ENCODE measurements at regions not wholly inside any gene's neighbourhood (a gene's known extent, or its start where the extent isn't known, plus 50 kb on each side); places are given as distances from the start of the nearest gene placed in this dataset.
"Not testable (repeated sequence)": the region's sequence is repeated elsewhere in the genome, so short reads cannot be mapped to it uniquely, and the experiment has no call there.

- Mint-ChIP-seq H3K36me3 (ENCODE audit: low read depth) (no peaks in the 10 kb centered on the region), H3K27me3 (ENCODE audit: low read depth) (no peaks in the 10 kb centered on the region), H3K9me3 (no peaks in the 10 kb centered on the region), H3K4me1 (ENCODE audit: low read depth) (no peaks in the 10 kb centered on the region), H3K27ac (no peak overlapping the region), H3K4me3 (no peak overlapping the region)
- no peak for DNase-seq (ENCODE audit: low spot score)
Observed at GRCh38 chr7:13262929-13263530, 575.6 kb downstream of the ARL4A start.

DNA sequence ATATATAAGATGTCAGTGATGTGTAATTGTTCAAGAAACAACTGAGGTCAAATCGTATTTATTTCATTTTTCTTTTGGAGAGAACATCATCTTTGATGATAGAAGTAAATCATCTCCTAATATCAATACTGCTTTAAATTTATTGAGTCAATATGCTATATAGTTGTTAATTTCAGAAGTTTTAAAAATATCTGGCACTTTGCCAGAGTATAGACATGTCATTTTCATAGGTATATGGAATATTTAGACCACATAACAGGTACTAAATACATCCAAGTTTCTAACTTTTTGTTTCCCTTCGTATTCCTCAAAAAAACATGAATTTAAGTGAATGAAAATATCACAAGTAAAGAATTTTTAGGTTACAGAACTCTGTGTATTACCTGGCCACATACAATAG lies 577.8 kb downstream of the ARL4A start:
- Mint-ChIP-seq H3K4me3 (no peak overlapping the region), H3K27ac (no peak overlapping the region), H3K27me3 (ENCODE audit: low read depth) (no peaks in the 10 kb centered on the region), H3K4me1 (ENCODE audit: low read depth) (no peaks in the 10 kb centered on the region), H3K9me3 (no peaks in the 10 kb centered on the region), H3K36me3 (ENCODE audit: low read depth) (no peaks in the 10 kb centered on the region)
- DNase-seq (ENCODE audit: low spot score) = no peak

DNA sequence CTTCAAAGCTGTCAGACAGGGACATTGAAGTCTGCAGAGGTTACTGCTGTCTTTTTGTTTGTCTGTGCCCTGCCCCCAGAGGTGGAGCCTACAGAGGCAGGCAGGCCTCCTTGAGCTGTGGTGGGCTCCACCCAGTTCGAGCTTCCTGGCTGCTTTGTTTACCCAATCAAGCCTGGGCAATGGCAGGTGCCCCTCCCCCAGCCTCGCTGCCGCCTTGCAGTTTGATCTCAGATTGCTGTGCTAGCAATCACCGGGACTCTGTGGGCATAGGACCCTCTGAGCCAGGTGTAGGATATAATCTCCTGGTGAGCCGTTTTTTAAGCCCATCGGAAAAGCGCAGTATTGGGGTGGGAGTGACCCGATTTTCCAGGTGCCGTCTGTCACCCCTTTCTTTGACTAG lies 586.8 kb downstream of the ARL4A start:
- not testable (repeated sequence) for H3K4me3 Mint-ChIP-seq; H3K36me3 Mint-ChIP-seq (ENCODE audit: low read depth); H3K4me1 Mint-ChIP-seq (ENCODE audit: low read depth); H3K9me3 Mint-ChIP-seq; H3K27ac Mint-ChIP-seq; H3K27me3 Mint-ChIP-seq (ENCODE audit: low read depth); DNase-seq (ENCODE audit: low spot score)

DNA sequence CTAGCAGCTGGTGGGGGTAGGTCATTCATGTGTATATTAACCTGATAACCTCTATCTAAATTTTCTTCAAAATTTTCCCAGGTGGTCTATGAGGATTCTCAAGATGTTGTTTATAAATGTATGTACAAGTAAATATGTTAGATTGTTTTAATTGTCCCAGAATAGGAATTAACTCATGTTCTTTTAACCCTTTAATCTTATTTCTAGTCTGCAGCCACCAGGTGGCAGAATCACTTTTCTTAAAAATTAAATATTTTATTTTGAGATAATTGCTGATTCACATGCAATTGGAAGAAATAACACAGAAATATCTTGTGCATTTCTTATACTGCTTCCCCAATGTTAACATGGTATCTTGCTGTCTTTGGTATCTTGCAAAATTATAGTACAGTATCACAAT lies 589.5 kb downstream of the ARL4A start:
- Mint-ChIP-seq H3K4me1 (ENCODE audit: low read depth) (no peaks in the 10 kb centered on the region), H3K27ac (no peak overlapping the region), H3K36me3 (ENCODE audit: low read depth) (no peaks in the 10 kb centered on the region), H3K9me3 (no peaks in the 10 kb centered on the region), H3K27me3 (ENCODE audit: low read depth) (no peaks in the 10 kb centered on the region), H3K4me3 (no peak overlapping the region)
- no peak for DNase-seq (ENCODE audit: low spot score)

- H3K4me3 Mint-ChIP-seq = no peak overlapping the region
Observed at GRCh38 chr7:13278020-13278419, 590.6 kb downstream of the ARL4A start.

DNA sequence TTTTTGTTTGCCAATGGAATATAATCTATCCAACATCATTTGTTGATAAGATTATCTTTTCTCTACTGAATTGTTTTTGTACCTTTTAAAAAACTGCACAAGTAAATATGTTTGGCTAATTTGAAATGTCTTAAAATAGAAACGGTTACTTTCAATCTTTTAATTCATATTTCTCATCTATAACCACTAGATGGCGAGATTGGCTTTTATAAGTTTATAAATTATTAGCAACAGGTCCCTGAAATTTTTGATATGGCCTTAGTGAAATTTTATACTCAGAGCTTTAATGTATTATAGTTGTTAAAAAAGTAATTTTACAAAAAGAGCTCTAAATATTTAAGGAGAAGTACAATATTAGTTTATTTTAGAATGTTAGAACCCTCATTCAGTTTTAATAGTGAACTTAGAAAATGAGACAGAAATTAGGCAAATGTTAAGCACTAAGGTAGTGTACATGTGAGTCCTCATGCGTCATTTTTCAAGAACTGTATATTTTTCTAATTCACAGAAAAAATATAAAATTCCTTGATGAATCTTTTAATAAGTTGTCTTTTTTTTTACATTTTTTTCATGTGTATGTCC lies 592.5 kb downstream of the ARL4A start:
- Mint-ChIP-seq H3K36me3 (ENCODE audit: low read depth) (no peaks in the 10 kb centered on the region), H3K9me3 (no peaks in the 10 kb centered on the region), H3K4me3 (no peak overlapping the region), H3K4me1 (ENCODE audit: low read depth) (no peaks in the 10 kb centered on the region), H3K27ac (no peak overlapping the region), H3K27me3 (ENCODE audit: low read depth) (no peaks in the 10 kb centered on the region)
- no peak for DNase-seq (ENCODE audit: low spot score)

More at GRCh38 chr7:13278020-13278419, 590.6 kb downstream of the ARL4A start:
- no peak for DNase-seq (ENCODE audit: low spot score)
- H3K36me3 Mint-ChIP-seq (ENCODE audit: low read depth) = no peaks in the 10 kb centered on the region
- H3K27ac Mint-ChIP-seq = no peak overlapping the region
- no peaks in the 10 kb centered on the region for H3K4me1 Mint-ChIP-seq (ENCODE audit: low read depth)
- no peaks in the 10 kb centered on the region for H3K9me3 Mint-ChIP-seq
- no peaks in the 10 kb centered on the region for H3K27me3 Mint-ChIP-seq (ENCODE audit: low read depth)

DNA sequence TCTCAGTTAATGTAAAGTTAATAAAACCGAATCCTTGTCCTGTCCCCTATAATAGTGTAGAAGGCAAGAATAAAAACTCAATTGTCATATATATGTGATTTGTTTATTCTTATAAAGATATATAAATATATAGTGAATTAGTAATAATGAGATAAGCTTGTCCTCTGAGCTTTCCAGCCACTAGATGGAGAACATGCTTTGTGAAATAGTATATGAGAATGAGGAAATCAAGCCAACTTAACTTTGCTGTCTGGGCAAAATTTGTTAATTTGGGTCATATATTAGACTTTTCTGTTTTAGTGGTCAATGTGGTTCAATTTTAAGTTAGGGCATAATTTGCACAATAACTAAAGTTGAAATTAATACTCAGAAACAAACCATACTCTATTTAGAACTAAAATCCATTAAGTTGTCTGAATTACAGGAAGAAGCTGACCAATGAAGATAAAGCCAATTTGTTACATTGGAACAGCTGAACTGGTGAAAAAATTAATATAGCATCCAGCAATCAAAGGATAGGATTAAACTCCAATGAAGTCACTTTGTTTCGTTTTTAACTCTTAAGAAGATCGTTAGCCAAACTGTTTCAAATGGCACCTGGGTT lies 595.0 kb downstream of the ARL4A start:
- H3K36me3 Mint-ChIP-seq (ENCODE audit: low read depth) = no peaks in the 10 kb centered on the region
- no peak for DNase-seq (ENCODE audit: low spot score)
- no peak overlapping the region for H3K27ac Mint-ChIP-seq
- H3K27me3 Mint-ChIP-seq (ENCODE audit: low read depth) = no peaks in the 10 kb centered on the region
- H3K9me3 Mint-ChIP-seq = no peaks in the 10 kb centered on the region
- no peaks in the 10 kb centered on the region for H3K4me1 Mint-ChIP-seq (ENCODE audit: low read depth)
- H3K4me3 Mint-ChIP-seq = no peak overlapping the region

DNA sequence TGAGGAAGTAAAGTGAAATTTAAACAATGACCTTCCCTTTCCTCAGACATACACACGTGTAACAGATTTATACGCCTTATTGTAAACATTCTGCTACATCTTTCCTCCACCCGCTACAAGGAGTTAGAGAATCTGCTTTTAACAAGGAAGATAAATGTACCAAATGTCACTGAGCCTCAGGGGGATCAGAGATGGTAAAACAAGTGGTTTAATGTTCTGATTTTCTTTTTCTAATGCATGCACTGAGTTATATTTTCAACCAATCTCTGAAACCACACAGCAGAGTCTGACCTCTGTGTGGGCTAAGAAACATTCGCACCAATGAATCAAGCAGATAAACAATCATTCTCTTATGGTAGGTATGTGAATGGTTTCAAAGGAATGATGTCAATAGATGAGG lies 599.5 kb downstream of the ARL4A start:
- no peaks in the 10 kb centered on the region for H3K4me1 Mint-ChIP-seq (ENCODE audit: low read depth)
- H3K36me3 Mint-ChIP-seq (ENCODE audit: low read depth) = no peaks in the 10 kb centered on the region
- DNase-seq (ENCODE audit: low spot score) = no peak
- H3K4me3 Mint-ChIP-seq = no peak overlapping the region
- no peak overlapping the region for H3K27ac Mint-ChIP-seq
- H3K9me3 Mint-ChIP-seq = no peaks in the 10 kb centered on the region
- no peaks in the 10 kb centered on the region for H3K27me3 Mint-ChIP-seq (ENCODE audit: low read depth)

DNA sequence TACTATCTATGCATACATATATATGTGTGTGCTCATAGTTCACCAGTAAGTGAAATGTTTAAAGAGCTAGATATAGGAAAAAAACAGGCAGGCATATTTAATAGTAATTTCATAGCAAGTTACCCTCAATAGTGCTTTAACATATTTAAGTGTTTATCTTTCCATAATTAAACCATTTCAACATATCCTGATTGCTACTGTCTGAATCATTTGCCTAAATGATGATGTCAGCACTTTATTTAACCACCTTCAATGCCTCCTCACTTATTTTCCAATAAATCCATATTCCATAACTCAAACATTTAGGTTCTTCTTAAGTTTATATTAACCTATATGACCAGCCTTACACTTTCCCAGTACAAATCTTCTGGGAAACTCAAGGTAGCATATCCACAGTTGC lies 601.1 kb downstream of the ARL4A start:
- Mint-ChIP-seq H3K9me3 (no peaks in the 10 kb centered on the region), H3K27ac (no peak overlapping the region), H3K27me3 (ENCODE audit: low read depth) (no peaks in the 10 kb centered on the region), H3K36me3 (ENCODE audit: low read depth) (no peaks in the 10 kb centered on the region), H3K4me1 (ENCODE audit: low read depth) (no peaks in the 10 kb centered on the region), H3K4me3 (no peak overlapping the region)
- no peak for DNase-seq (ENCODE audit: low spot score)

GRCh38 chr7:13290975-13291374 lies 603.5 kb downstream of the ARL4A start:
- Mint-ChIP-seq H3K27me3 (ENCODE audit: low read depth) (no peaks in the 10 kb centered on the region), H3K9me3 (no peaks in the 10 kb centered on the region), H3K27ac (no peak overlapping the region), H3K36me3 (ENCODE audit: low read depth) (no peaks in the 10 kb centered on the region), H3K4me3 (no peak overlapping the region), H3K4me1 (ENCODE audit: low read depth) (no peaks in the 10 kb centered on the region)
- DNase-seq (ENCODE audit: low spot score) = no peak

DNA sequence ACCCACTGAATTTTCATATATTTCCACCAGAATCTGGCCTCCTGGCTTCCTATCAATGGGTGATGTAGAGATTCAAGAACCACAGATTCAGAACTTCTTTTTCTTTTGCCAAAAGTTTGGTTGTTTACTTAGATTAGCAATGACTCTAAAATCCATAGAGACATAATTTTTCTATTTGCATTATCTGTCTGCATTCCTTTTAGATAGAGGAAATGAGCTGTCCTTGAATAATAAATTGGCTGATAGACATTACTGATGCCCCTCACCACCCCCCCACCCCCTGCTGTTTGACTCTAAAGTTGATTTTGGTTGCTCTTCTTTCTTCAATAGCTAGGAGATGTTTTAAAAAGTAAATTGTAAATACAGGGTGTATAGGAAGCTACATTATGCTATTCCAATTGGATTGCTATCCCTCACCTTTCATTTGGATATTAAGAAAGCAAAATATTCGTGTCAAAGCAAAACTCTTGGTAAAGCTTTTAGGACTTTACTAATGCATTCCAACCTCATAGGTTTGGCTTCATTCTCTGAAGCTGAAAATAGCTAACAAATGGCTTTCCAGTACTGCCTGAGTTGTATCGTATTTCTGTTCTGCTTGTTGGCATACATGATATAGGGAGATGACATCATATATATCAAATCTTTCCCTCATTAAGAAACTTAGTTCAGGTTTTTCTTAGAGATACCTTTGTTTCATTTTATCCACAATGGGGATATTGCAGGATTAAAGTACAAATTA lies 606.0 kb downstream of the ARL4A start:
- DNase-seq (ENCODE audit: low spot score) = no peak
- Mint-ChIP-seq H3K27me3 (ENCODE audit: low read depth) (no peaks in the 10 kb centered on the region), H3K4me1 (ENCODE audit: low read depth) (no peaks in the 10 kb centered on the region), H3K4me3 (no peak overlapping the region), H3K9me3 (no peaks in the 10 kb centered on the region), H3K27ac (no peak overlapping the region), H3K36me3 (ENCODE audit: low read depth) (no peaks in the 10 kb centered on the region)

GRCh38 chr7:13307040-13307439 lies 619.6 kb downstream of the ARL4A start:
- no peaks in the 10 kb centered on the region for H3K4me1 Mint-ChIP-seq (ENCODE audit: low read depth)
- no peaks in the 10 kb centered on the region for H3K36me3 Mint-ChIP-seq (ENCODE audit: low read depth)
- H3K27me3 Mint-ChIP-seq (ENCODE audit: low read depth) = no peaks in the 10 kb centered on the region
- no peak overlapping the region for H3K27ac Mint-ChIP-seq
- no peak for DNase-seq (ENCODE audit: low spot score)
- H3K9me3 Mint-ChIP-seq = peaks cover 10% of the 10 kb centered on the region
- no peak overlapping the region for H3K4me3 Mint-ChIP-seq

DNA sequence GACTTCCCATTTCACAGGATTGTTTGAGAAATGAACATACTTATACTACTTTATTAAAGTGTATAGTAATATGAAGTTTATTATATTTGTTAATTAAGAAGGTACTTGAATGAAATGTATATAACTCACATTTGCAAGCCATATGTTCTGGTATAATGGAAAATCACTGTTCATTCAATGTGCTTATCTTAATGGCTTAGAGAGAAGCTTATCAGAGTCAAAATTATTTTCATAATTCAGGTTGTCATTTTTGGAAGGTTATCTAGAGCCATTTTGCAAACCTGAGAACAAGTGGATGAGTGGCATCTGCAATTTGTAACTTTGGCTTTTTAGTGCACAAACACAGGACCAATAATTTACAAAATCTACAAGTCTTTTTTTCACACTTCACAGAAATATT lies 621.0 kb downstream of the ARL4A start:
- no peak for DNase-seq (ENCODE audit: low spot score)
- H3K4me3 Mint-ChIP-seq = no peak overlapping the region
- H3K27ac Mint-ChIP-seq = no peak overlapping the region
- no peaks in the 10 kb centered on the region for H3K27me3 Mint-ChIP-seq (ENCODE audit: low read depth)
- H3K4me1 Mint-ChIP-seq (ENCODE audit: low read depth) = no peaks in the 10 kb centered on the region
- no peaks in the 10 kb centered on the region for H3K36me3 Mint-ChIP-seq (ENCODE audit: low read depth)
- H3K9me3 Mint-ChIP-seq = peaks cover 14% of the 10 kb centered on the region

- Mint-ChIP-seq H3K27me3 (ENCODE audit: low read depth) (no peaks in the 10 kb centered on the region), H3K4me3 (no peak overlapping the region), H3K27ac (no peak overlapping the region), H3K36me3 (ENCODE audit: low read depth) (no peaks in the 10 kb centered on the region), H3K4me1 (ENCODE audit: low read depth) (no peaks in the 10 kb centered on the region), H3K9me3 (peaks cover 14% of the 10 kb centered on the region)
- DNase-seq (ENCODE audit: low spot score) = no peak
Observed at GRCh38 chr7:13309535-13309934, 622.1 kb downstream of the ARL4A start.
